GM23338 (cell line): ENCODE measurements at regions not wholly inside any gene's neighbourhood (a gene's known extent, or its start where the extent isn't known, plus 50 kb on each side); places are given as distances from the start of the nearest gene placed in this dataset.

Experiments
- CREB1 ChIP-seq: fragments of 250-450 bp; sonication (Bioruptor Pico); IDR thresholded peaks from 2 replicates; pipeline ENCODE4 v1.5.0; 2020; ENCODE audit warnings: low read depth, mild to moderate bottlenecking, moderate library complexity
- EZH2 ChIP-seq: fragments of 200-600 bp; sonication (generic); IDR thresholded peaks from one replicate; pipeline ENCODE4 v1.8.0; 2017; ENCODE audit warnings: antibody characterized with exemption, mild to moderate bottlenecking, low read depth; ENCODE audit not compliant: unreplicated experiment
- TF ChIP-seq, protein P1 (sequence below), 2 experiments: fragments of 200-600 bp in 1 of 2; sonication (generic) in 1 of 2; conservative IDR thresholded peaks; 2 replicates each; pipeline versions ENCODE4 v1.5.1 to v1.6.1; 2016 to 2017; ENCODE audit warnings: antibody characterized with exemption in 2 of 2, low read depth in 2 of 2, mild to moderate bottlenecking in 2 of 2, moderate library complexity in 1 of 2

DNA sequence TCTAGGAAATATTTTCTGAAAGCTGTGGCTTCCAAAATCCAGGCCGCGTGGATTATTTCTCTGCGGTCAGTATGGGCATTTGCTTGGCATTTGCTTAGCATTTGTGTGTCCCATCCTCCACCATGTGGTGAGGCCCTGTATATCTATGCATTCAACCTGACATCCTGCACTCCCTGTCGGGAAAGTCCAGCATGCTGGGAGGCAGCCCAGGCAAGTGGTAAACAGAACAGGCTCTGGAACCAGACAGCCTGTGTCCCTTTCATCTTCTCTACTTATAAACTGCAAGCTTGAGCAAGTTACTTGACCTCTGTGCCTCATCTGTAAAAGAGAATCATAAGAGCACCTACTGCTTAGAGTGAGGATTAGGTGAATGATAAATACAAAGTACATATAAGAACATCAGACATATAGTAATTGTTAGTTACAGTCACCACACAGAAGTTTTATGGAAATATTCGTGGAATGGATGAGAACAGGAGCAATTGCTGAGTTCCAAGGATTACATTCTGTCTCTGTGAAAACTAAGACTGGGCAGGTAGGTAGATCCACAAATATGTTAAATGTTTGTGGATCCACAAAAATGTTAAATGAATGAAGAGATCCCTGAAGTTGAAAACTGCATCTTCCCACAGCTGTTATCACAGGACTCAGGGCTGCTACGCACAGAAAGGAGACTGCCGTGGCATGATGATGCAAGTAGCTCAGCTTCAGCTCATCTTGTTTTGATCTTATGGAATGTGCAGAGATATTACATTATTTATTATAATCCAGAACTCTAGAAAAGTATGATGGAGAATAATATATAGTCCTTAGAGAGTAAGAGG, 317.0 kb upstream of the MMADHC start:
- TF ChIP-seq, protein P1, sequence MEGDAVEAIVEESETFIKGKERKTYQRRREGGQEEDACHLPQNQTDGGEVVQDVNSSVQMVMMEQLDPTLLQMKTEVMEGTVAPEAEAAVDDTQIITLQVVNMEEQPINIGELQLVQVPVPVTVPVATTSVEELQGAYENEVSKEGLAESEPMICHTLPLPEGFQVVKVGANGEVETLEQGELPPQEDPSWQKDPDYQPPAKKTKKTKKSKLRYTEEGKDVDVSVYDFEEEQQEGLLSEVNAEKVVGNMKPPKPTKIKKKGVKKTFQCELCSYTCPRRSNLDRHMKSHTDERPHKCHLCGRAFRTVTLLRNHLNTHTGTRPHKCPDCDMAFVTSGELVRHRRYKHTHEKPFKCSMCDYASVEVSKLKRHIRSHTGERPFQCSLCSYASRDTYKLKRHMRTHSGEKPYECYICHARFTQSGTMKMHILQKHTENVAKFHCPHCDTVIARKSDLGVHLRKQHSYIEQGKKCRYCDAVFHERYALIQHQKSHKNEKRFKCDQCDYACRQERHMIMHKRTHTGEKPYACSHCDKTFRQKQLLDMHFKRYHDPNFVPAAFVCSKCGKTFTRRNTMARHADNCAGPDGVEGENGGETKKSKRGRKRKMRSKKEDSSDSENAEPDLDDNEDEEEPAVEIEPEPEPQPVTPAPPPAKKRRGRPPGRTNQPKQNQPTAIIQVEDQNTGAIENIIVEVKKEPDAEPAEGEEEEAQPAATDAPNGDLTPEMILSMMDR (conservative IDR thresholded peaks at IDR 0.05; ENCODE audit: low read depth in 2 of 2): peak in 1 of 2 experiments; percentile 16; a peak in 1 of 4 replicates
- no peak for TF ChIP-seq CREB1 (CRISPR knock-in tag)
- TF ChIP-seq EZH2: no peak
